ENCODE measurements at regions not wholly inside any gene's neighbourhood (a gene's known extent, or its start where the extent isn't known, plus 50 kb on each side); places are given as distances from the start of the nearest gene placed in this dataset.

DNA sequence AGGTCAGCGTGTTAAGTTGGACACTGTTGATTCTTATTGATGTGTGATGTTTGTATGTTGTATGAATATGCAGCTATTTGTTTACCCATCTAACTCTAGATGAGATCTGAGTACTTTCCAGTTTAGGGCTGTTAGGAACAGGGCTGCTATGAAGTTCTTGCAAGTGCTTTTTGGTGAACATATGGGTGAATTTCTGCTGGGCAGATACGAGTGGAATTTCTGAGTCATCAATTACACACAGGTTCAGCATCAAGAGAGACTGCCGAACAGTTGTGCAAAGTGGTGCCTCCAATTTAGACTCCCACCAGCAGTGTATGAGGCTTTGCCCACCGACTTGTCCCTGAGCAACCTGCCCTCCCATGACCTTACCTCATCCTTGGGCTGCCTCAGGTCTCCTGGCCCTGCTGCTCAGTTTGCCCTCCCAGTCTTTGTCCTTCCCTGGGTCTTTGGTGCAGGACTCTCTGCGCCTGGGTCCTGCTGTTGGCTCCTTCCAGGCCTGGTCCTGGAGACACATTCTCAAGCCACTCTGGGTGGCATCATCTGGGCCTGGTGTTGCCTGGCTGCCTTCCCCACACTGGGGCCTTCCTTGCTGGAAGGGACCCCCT, 343.6 kb downstream of the PTPRU start:
- TF ChIP-seq, protein P1, sequence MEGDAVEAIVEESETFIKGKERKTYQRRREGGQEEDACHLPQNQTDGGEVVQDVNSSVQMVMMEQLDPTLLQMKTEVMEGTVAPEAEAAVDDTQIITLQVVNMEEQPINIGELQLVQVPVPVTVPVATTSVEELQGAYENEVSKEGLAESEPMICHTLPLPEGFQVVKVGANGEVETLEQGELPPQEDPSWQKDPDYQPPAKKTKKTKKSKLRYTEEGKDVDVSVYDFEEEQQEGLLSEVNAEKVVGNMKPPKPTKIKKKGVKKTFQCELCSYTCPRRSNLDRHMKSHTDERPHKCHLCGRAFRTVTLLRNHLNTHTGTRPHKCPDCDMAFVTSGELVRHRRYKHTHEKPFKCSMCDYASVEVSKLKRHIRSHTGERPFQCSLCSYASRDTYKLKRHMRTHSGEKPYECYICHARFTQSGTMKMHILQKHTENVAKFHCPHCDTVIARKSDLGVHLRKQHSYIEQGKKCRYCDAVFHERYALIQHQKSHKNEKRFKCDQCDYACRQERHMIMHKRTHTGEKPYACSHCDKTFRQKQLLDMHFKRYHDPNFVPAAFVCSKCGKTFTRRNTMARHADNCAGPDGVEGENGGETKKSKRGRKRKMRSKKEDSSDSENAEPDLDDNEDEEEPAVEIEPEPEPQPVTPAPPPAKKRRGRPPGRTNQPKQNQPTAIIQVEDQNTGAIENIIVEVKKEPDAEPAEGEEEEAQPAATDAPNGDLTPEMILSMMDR (IDR thresholded peaks at IDR 0.05; ENCODE audit: insufficient read depth, low read length, poor library complexity, severe bottlenecking) = no peak
- H3K27me3 ChIP-seq (ENCODE audit: control insufficient read depth, insufficient read depth, low read length) = no peaks in the 10 kb centered on the region
- no peaks in the 10 kb centered on the region for H3K36me3 ChIP-seq (ENCODE audit: control insufficient read depth, insufficient read depth, low read length)
- H3K4me3 ChIP-seq (ENCODE audit: low read depth, low read length) = no peak overlapping the region
- peak; percentile 75 for DNase-seq (ENCODE audit: low read depth)

DNA sequence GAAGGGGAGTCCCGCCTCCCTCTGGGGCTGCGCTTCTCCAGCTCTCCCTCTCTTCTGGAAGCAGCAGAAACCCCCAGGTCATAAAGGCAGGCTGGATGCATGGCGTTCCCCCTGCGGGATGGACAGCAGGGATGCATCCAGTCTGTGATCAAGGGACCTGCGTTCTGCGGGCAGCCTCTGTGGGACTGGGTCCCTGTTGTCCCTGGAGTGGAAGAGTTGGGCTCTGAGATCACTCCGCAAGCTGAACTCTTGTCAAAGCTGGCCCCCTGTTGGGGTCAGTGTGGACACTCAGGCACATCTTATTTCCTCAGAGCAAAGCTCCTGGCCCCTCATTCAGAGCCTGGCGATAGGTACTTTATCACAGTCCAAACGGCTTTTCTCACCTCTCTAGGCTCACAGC, 341.2 kb downstream of the PTPRU start:
- TF ChIP-seq, protein P1 (IDR thresholded peaks at IDR 0.05; ENCODE audit: insufficient read depth, low read length, poor library complexity, severe bottlenecking) = no peak
- no peak for DNase-seq (ENCODE audit: low read depth)
- no peaks in the 10 kb centered on the region for H3K36me3 ChIP-seq (ENCODE audit: control insufficient read depth, insufficient read depth, low read length)
- no peak overlapping the region for H3K4me3 ChIP-seq (ENCODE audit: low read depth, low read length)
- H3K27me3 ChIP-seq (ENCODE audit: control insufficient read depth, insufficient read depth, low read length) = no peaks in the 10 kb centered on the region

DNA sequence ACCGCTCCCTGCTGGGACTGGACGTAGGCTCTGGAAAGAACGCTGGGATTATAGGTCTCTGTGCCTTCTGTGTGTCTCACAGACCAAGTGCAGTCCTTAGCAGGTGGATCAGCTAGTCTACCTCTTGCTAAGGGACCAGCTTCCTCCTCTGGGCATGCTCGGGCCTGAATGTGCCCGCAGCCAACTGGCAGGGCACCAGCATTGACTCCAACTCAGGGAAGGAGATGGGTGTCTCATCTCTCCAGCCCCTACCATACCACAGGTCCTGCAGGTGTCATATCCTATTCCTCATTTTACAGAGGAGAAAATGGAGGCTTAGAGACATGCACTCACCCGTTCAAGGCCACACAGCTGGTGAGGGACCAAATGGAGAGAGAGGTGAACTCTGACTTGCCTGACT, 340.2 kb downstream of the PTPRU start:
- TF ChIP-seq, protein P1 (IDR thresholded peaks at IDR 0.05; ENCODE audit: insufficient read depth, low read length, poor library complexity, severe bottlenecking) = no peak
- Histone ChIP-seq H3K4me3 (ENCODE audit: low read depth, low read length) (no peak overlapping the region), H3K27me3 (ENCODE audit: control insufficient read depth, insufficient read depth, low read length) (no peaks in the 10 kb centered on the region), H3K36me3 (ENCODE audit: control insufficient read depth, insufficient read depth, low read length) (no peaks in the 10 kb centered on the region)
- no peak for DNase-seq (ENCODE audit: low read depth)

DNA sequence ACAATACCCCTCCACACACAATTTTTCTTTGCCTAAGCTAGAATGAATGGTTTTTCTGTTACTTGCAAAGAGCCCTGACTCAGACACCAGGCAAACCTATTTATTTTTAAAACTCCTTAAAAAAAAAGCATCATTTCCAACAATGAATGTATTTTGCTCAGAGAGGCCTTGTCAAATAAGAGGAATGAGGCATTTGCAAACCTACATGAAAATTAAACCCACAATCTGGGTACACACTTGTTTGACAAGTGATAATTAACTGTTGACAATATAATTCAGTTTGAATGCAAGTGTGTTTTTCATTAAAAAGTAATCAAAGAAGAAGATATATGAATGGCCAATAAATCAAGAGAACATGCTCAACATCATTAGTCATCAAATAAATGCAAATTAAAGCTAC, 339.5 kb downstream of the PTPRU start:
- Histone ChIP-seq H3K27me3 (ENCODE audit: control insufficient read depth, insufficient read depth, low read length) (no peaks in the 10 kb centered on the region), H3K4me3 (ENCODE audit: low read depth, low read length) (no peak overlapping the region), H3K36me3 (ENCODE audit: control insufficient read depth, insufficient read depth, low read length) (no peaks in the 10 kb centered on the region)
- TF ChIP-seq, protein P1 (IDR thresholded peaks at IDR 0.05; ENCODE audit: insufficient read depth, low read length, poor library complexity, severe bottlenecking) = no peak
- DNase-seq (ENCODE audit: low read depth) = no peak

DNA sequence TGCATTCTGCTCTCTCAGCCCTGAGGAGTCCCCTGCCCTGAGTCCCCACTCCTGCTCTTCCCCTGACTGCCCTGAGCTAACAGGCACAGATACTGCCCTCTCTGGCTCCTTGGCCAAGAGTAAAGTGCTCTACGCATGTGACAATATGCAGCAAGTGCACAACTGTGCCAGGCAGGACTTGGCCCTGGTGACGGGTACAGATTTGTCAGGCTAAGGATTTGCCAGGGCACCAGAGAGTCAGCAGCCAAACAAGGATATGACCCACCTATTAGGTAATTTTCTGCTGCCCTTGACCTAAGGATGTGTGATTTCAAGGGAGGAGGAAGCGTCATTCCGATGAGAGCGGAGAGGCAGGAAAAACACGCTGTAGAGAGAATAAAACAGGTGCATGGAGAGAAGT, 339.0 kb downstream of the PTPRU start:
- no peaks in the 10 kb centered on the region for H3K36me3 ChIP-seq (ENCODE audit: control insufficient read depth, insufficient read depth, low read length)
- H3K4me3 ChIP-seq (ENCODE audit: low read depth, low read length) = no peak overlapping the region
- no peak for DNase-seq (ENCODE audit: low read depth)
- H3K27me3 ChIP-seq (ENCODE audit: control insufficient read depth, insufficient read depth, low read length) = no peaks in the 10 kb centered on the region
- TF ChIP-seq, protein P1 (IDR thresholded peaks at IDR 0.05; ENCODE audit: insufficient read depth, low read length, poor library complexity, severe bottlenecking) = no peak

DNA sequence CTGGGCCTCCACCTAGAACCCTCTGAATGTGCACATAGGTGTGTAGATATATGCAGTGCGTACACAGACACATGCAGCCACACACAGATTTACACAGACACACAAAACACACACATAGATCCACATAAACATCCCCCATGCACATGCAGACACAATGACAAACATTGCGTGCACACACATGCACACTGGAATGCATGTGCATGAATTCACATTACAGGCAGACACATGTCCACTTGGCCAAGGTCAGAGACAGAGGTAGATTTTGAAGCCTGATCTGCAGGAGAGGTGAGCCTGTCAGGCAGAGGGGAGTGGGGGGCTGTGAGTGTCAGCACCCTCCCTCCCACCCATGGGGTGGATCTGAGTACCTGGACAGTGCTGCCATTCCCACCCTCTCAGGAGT, 338.5 kb downstream of the PTPRU start:
- TF ChIP-seq, protein P1 (IDR thresholded peaks at IDR 0.05; ENCODE audit: insufficient read depth, low read length, poor library complexity, severe bottlenecking) = no peak
- Histone ChIP-seq H3K4me3 (ENCODE audit: low read depth, low read length) (no peak overlapping the region), H3K27me3 (ENCODE audit: control insufficient read depth, insufficient read depth, low read length) (no peaks in the 10 kb centered on the region), H3K36me3 (ENCODE audit: control insufficient read depth, insufficient read depth, low read length) (no peaks in the 10 kb centered on the region)
- no peak for DNase-seq (ENCODE audit: low read depth)

Measured in kidney epithelial cell (primary cell).